ENCODE measurements at regions not wholly inside any gene's neighbourhood (a gene's known extent, or its start where the extent isn't known, plus 50 kb on each side); places are given as distances from the start of the nearest gene placed in this dataset.

GRCh38 chr7:26493737-26494428, 202.2 kb downstream of the SNX10 start:
- no peak overlapping the region for H4K5ac ChIP-seq (ENCODE audit: low read depth, low read length)
- ChIA-PET POLR2A (ENCODE audit: unreplicated experiment) (no interaction called here), CTCF (no interaction called here)
- no peak overlapping the region for H3K27ac ChIP-seq (ENCODE audit: insufficient read depth, low read length)
- no TSS peak for BruUV-seq (replicated peaks)
- H3K9ac ChIP-seq (ENCODE audit: low read depth, low read length), result no peak overlapping the region
- in situ Hi-C loops (cut with MboI; ENCODE audit: low sequenced_read_pairs), result no loop called here
- no peak overlapping the region for H2AK9ac ChIP-seq (replicated peaks; ENCODE audit: low read depth, low read length, poor library complexity)
- peak overlapping the region; percentile 45 for H2AFZ ChIP-seq (replicated peaks; ENCODE audit: low read length, poor library complexity)
- intact Hi-C loops (cut with micrococcal nuclease), result no loop called here
- H3K9me3 ChIP-seq (ENCODE audit: control insufficient read depth, insufficient read depth, low read length), result no peaks in the 10 kb centered on the region
- no peak overlapping the region for H4K8ac ChIP-seq (ENCODE audit: low read depth in 2 of 2, low read length in 2 of 2)
- no peak overlapping the region for H2BK120ac ChIP-seq (ENCODE audit: low read depth, low read length)
- H3K18ac ChIP-seq (ENCODE audit: low read depth, low read length), result no peak overlapping the region
- ATAC-seq (ENCODE audit: low read depth) (no peak), DNase-seq (no peak)
- TF ChIP-seq SMC3 (IDR thresholded peaks at IDR 0.05; ENCODE audit: low read depth, low read length) (no peak), RFX5 (IDR thresholded peaks at IDR 0.05; ENCODE audit: low read depth, low read length) (no peak)
- H2BK15ac ChIP-seq (ENCODE audit: low read depth, low read length), result no peak overlapping the region
- dilution Hi-C loops (cut with HindIII; ENCODE audit: low sequenced_read_pairs, unreplicated experiment), result no loop called here
- no peak overlapping the region for H2BK5ac ChIP-seq (ENCODE audit: low read depth, low read length, poor library complexity, severe bottlenecking)
- H2BK20ac ChIP-seq (ENCODE audit: low read depth, low read length), result no peak overlapping the region
- H3K4me3 ChIP-seq (ENCODE audit: insufficient read depth, low read depth, low read length), result no peak overlapping the region
- H3K4me2 ChIP-seq (ENCODE audit: low read depth, low read length), result no peak overlapping the region
- H3K4ac ChIP-seq (ENCODE audit: low read depth, low read length), result no peak overlapping the region
- H3K4me1 ChIP-seq (ENCODE audit: control insufficient read depth, insufficient read depth, low read length), result no peaks in the 10 kb centered on the region
- H3K23ac ChIP-seq (ENCODE audit: low read depth, low read length), result no peak overlapping the region
- H3K79me1 ChIP-seq (ENCODE audit: low read depth in 1 of 2, low read length in 2 of 2), result no peaks in the 10 kb centered on the region
- H3K14ac ChIP-seq (replicated peaks; ENCODE audit: low read depth, low read length), result no peak overlapping the region
- no peaks in the 10 kb centered on the region for H3K36me3 ChIP-seq (ENCODE audit: control insufficient read depth, insufficient read depth, low read length)
- H2AK5ac ChIP-seq (ENCODE audit: low read depth, low read length), result no peak overlapping the region
- H3K9me1 ChIP-seq (ENCODE audit: insufficient read depth, low read length), result no peaks in the 10 kb centered on the region
- H4K20me1 ChIP-seq (ENCODE audit: insufficient read depth, low read length), result no peaks in the 10 kb centered on the region
- no peak overlapping the region for H3K56ac ChIP-seq (ENCODE audit: extremely low read depth, insufficient read depth, low read length)
- no CpG with 5 or more reads among the region's 8 CpGs for WGBS, 2 experiments (ENCODE audit: extremely low coverage in 2 of 2, insufficient read length in 1 of 2)
- no peak overlapping the region for H4K91ac ChIP-seq (ENCODE audit: insufficient read depth, low read depth, low read length)
- H3K27me3 ChIP-seq (ENCODE audit: control insufficient read depth, insufficient read depth, low read length), result no peaks in the 10 kb centered on the region
